ENCODE measurements at regions not wholly inside any gene's neighbourhood (a gene's known extent, or its start where the extent isn't known, plus 50 kb on each side); places are given as distances from the start of the nearest gene placed in this dataset.

DNA sequence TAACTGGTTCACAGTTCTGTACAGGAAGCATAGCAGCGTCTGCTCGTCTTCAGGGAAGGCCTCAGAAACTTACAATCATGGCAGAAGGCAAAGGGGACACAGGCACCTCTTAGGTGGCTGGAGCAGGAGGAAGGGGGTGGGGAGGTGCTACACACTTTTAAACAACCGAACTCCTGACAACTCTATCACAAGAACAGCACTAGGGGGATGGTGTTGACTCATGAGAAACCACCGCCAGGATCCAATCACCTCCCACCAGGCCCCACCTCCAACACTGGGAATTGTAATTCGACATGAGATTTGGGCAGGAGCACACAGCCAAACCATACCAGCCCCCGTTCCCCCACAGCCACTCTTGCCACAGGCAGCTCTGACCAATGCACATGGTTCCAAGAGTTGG lies 306.3 kb upstream of the POU3F1 start:
- TF ChIP-seq POLR2AphosphoS5 (IDR thresholded peaks at IDR 0.05; ENCODE audit: low read depth, low read length) (no peak), TAF1 (IDR thresholded peaks at IDR 0.05; ENCODE audit: borderline replicate concordance, insufficient read depth, low read length) (no peak), SIN3A (IDR thresholded peaks at IDR 0.05; ENCODE audit: borderline replicate concordance, insufficient read depth, low read length) (no peak), FOXP2 (optimal IDR thresholded peaks at IDR 0.05; ENCODE audit: borderline replicate concordance, extremely low read depth, extremely low read length, insufficient read depth) (no peak)
- TF ChIP-seq, protein P1, sequence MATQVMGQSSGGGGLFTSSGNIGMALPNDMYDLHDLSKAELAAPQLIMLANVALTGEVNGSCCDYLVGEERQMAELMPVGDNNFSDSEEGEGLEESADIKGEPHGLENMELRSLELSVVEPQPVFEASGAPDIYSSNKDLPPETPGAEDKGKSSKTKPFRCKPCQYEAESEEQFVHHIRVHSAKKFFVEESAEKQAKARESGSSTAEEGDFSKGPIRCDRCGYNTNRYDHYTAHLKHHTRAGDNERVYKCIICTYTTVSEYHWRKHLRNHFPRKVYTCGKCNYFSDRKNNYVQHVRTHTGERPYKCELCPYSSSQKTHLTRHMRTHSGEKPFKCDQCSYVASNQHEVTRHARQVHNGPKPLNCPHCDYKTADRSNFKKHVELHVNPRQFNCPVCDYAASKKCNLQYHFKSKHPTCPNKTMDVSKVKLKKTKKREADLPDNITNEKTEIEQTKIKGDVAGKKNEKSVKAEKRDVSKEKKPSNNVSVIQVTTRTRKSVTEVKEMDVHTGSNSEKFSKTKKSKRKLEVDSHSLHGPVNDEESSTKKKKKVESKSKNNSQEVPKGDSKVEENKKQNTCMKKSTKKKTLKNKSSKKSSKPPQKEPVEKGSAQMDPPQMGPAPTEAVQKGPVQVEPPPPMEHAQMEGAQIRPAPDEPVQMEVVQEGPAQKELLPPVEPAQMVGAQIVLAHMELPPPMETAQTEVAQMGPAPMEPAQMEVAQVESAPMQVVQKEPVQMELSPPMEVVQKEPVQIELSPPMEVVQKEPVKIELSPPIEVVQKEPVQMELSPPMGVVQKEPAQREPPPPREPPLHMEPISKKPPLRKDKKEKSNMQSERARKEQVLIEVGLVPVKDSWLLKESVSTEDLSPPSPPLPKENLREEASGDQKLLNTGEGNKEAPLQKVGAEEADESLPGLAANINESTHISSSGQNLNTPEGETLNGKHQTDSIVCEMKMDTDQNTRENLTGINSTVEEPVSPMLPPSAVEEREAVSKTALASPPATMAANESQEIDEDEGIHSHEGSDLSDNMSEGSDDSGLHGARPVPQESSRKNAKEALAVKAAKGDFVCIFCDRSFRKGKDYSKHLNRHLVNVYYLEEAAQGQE (IDR thresholded peaks at IDR 0.05; ENCODE audit: insufficient read depth in 1 of 2, low read depth in 2 of 2, low read length in 2 of 2), result no peak

Measured in PFSK-1 (cell line).